Endothelial cell of umbilical vein (primary cell): ENCODE measurements at regions not wholly inside any gene's neighbourhood (a gene's known extent, or its start where the extent isn't known, plus 50 kb on each side); places are given as distances from the start of the nearest gene placed in this dataset.

Experiments used
- BruUV-seq: library from RNA; stranded (reverse); fragments of 400-500 nt; replicated peaks from 2 replicates; lab custom pipeline; 2021; lab: Mats Ljungman, UMichigan
- CTCF ChIA-PET: fragments of 300-600, 350-600 bp; sonication (Branson Sonifier 250); formaldehyde crosslinking; loops from one replicate; lab custom pipeline; 2021; ENCODE audit warnings: antibody characterized with exemption, inconsistent platforms; lab: Charles Lee
- POLR2A ChIA-PET: fragments of 300-600, 350-600 bp; sonication (Branson Sonifier 250); formaldehyde crosslinking; loops from one replicate; lab custom pipeline; 2021; ENCODE audit warnings: antibody characterized with exemption, inconsistent platforms; lab: Charles Lee
- DNase-seq: peaks from one replicate; pipeline ENCODE4 v3.0.0-alpha.2; 2011; ENCODE audit warnings: low read depth, low spot score
- FAIRE-seq: peaks from 2 replicates; lab custom pipeline; 2011; peaks lifted over from hg19 to GRCh38; lab: Jason Lieb, UNC
- H2AFZ ChIP-seq: 2 replicates; pipeline ENCODE4 v1.6.0; 2012; ENCODE audit warnings: low read depth, low read length, control low read depth, inconsistent platforms
- H3K27ac ChIP-seq: 2 replicates; pipeline ENCODE4 v1.5.1; 2011; ENCODE audit warnings: low read depth, mild to moderate bottlenecking, control low read depth, low read length, moderate library complexity; ENCODE audit not compliant: insufficient read depth
- H3K27me3 ChIP-seq, 2 experiments: 2 replicates each; pipeline versions ENCODE4 v1.6.0 to v1.6.1; 2011; ENCODE audit warnings: low read length in 2 of 2, mixed read lengths in 1 of 2; ENCODE audit not compliant: control insufficient read depth in 2 of 2, insufficient read depth in 2 of 2
- H3K36me3 ChIP-seq, 2 experiments: 2 replicates in 1 of 2; 3 replicates in 1 of 2; pipeline ENCODE4 v1.5.1; 2011; ENCODE audit warnings: low read length in 2 of 2, mild to moderate bottlenecking in 1 of 2, moderate library complexity in 1 of 2; ENCODE audit not compliant: control insufficient read depth in 2 of 2, insufficient read depth in 2 of 2; ENCODE audit errors: extremely low read depth in 1 of 2
- H3K4me1 ChIP-seq: 3 replicates; pipeline ENCODE4 v1.5.1; 2011; ENCODE audit warnings: mild to moderate bottlenecking, low read length; ENCODE audit not compliant: control insufficient read depth, insufficient read depth; ENCODE audit errors: extremely low read depth
- H3K4me2 ChIP-seq: 2 replicates; pipeline ENCODE4 v1.6.1; 2011; ENCODE audit warnings: low read length, control low read depth, mixed read lengths; ENCODE audit not compliant: insufficient read depth
- H3K4me3 ChIP-seq, 3 experiments: fragments of 200-600 bp in 1 of 3; sonication (generic), shearing (Covaris generic) in 1 of 3; replicated peaks in 1 of 3; 2 replicates each; pipeline ENCODE4 v1.5.1; 2011 to 2016; ENCODE audit warnings: control low read depth in 3 of 3, low read length in 3 of 3, mild to moderate bottlenecking in 2 of 3, inconsistent platforms in 1 of 3, low read depth in 1 of 3, moderate library complexity in 1 of 3; ENCODE audit not compliant: insufficient read depth in 1 of 3
- H3K79me2 ChIP-seq: 2 replicates; pipeline ENCODE4 v1.6.0; 2012; ENCODE audit warnings: low read length, inconsistent platforms; ENCODE audit not compliant: control insufficient read depth, insufficient read depth
- H3K9ac ChIP-seq: replicated peaks from 2 replicates; pipeline ENCODE3; 2011; ENCODE audit warnings: low read length, control low read depth; ENCODE audit not compliant: insufficient read depth; ENCODE audit errors: extremely low read depth
- H3K9me1 ChIP-seq: replicated peaks from 3 replicates; pipeline ENCODE4 v1.6.0; 2011; ENCODE audit warnings: mild to moderate bottlenecking, low read length; ENCODE audit not compliant: control insufficient read depth, insufficient read depth; ENCODE audit errors: extremely low read depth
- H3K9me3 ChIP-seq: replicated peaks from 2 replicates; pipeline ENCODE4 v1.5.1; 2012; ENCODE audit warnings: low read length, inconsistent platforms; ENCODE audit not compliant: control insufficient read depth, insufficient read depth
- H4K20me1 ChIP-seq: replicated peaks from 2 replicates; pipeline ENCODE3; 2011; ENCODE audit warnings: mild to moderate bottlenecking, low read length; ENCODE audit not compliant: control insufficient read depth, insufficient read depth; ENCODE audit errors: extremely low read depth
- EZH2 ChIP-seq: IDR thresholded peaks from 2 replicates; pipeline ENCODE4 v1.6.1; 2012; ENCODE audit warnings: borderline replicate concordance, low read depth, mild to moderate bottlenecking, moderate library complexity, low read length, inconsistent platforms; ENCODE audit not compliant: severe bottlenecking
- FOS ChIP-seq: IDR thresholded peaks from 2 replicates; pipeline ENCODE4 v1.6.1; 2011; ENCODE audit warnings: mild to moderate bottlenecking, low read length, moderate library complexity, borderline replicate concordance; ENCODE audit not compliant: insufficient read depth
- GATA2 ChIP-seq: IDR thresholded peaks from 2 replicates; pipeline ENCODE4 v1.7.0; 2011; ENCODE audit warnings: low read depth, mild to moderate bottlenecking, moderate library complexity, mixed read lengths, low read length; ENCODE audit not compliant: insufficient read length, insufficient read depth
- JUN ChIP-seq: IDR thresholded peaks from 2 replicates; pipeline ENCODE4 v1.6.1; 2011; ENCODE audit warnings: borderline replicate concordance, low read depth; ENCODE audit not compliant: insufficient read length, insufficient read depth
- MYC ChIP-seq: IDR thresholded peaks from one replicate; pipeline ENCODE4 v1.6.1; 2011; ENCODE audit warnings: mild to moderate bottlenecking, low read depth, low read length
- POLR2A ChIP-seq: IDR thresholded peaks from 2 replicates; pipeline ENCODE4 v1.6.1; 2012; ENCODE audit warnings: low read depth, mild to moderate bottlenecking, control low read depth, low read length
- POLR2AphosphoS5 ChIP-seq: IDR thresholded peaks from 2 replicates; pipeline ENCODE4 v1.6.1; 2012; ENCODE audit warnings: low read depth, mild to moderate bottlenecking, control low read depth, low read length, moderate library complexity; ENCODE audit not compliant: insufficient read depth
- dilution Hi-C: fragments of 300-500 bp; cut with MboI; formaldehyde crosslinking; loops from one replicate; pipeline ENCODE4 v1.15.0; 2019; ENCODE audit warnings: low sequenced_read_pairs; ENCODE audit not compliant: extremely low pct_ligation_motif_present
- intact Hi-C: fragments of 100-400 bp; cut with micrococcal nuclease; formaldehyde crosslinking; loops from one replicate; pipeline ENCODE4 v1.10.0; 2022
- TF ChIP-seq, protein P1 (sequence below): IDR thresholded peaks from 2 replicates; pipeline ENCODE4 v1.6.1; 2011; ENCODE audit not compliant: insufficient read depth, insufficient read length
- TF ChIP-seq, protein P2 (sequence below), 2 donors: IDR thresholded peaks; 1 replicate in 1 of 2; 2 replicates in 1 of 2; pipeline ENCODE4 v1.5.1; 2011; ENCODE audit warnings: low read length in 2 of 2, mild to moderate bottlenecking in 2 of 2, moderate library complexity in 2 of 2, control low read depth in 1 of 2, inconsistent platforms in 1 of 2, low read depth in 1 of 2; ENCODE audit not compliant: insufficient read depth in 1 of 2; ENCODE audit errors: extremely low read depth in 1 of 2

DNA sequence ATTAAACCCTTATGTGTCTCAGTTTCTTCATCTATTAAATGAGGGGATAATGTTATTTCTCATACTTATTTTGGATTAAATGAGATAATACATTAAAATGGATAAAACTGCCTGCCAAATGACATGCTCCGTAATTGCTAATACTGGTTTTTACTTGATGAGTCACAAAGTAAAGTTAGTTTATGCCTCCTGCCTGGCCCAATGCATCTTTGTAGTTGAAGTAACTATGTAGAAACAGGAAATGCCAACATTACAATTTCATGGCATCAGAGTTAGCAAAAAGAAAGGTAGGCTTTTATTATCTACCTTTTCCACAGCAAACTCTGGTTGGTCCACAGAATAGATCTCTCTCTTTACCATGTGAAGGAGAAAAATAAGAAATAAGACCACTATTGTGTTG is 214.5 kb downstream of the TBX15 start:
- no peaks in the 10 kb centered on the region for H3K9me3 ChIP-seq
- no peaks in the 10 kb centered on the region for H3K9me1 ChIP-seq
- H3K27ac ChIP-seq, result no peak overlapping the region
- H3K9ac ChIP-seq, result no peak overlapping the region
- DNase-seq (no peak), FAIRE-seq (no peak)
- H3K79me2 ChIP-seq, result no peaks in the 10 kb centered on the region
- POLR2A ChIA-PET, result no interaction called here
- CTCF ChIA-PET, result no interaction called here
- H3K36me3 ChIP-seq, result no peaks in the 10 kb centered on the region
- no peaks in the 10 kb centered on the region for H3K27me3 ChIP-seq
- no peaks in the 10 kb centered on the region for H4K20me1 ChIP-seq
- no peak overlapping the region for H3K4me2 ChIP-seq
- H3K4me3 ChIP-seq, result no peak overlapping the region
- no peak overlapping the region for H2AFZ ChIP-seq
- H3K4me1 ChIP-seq, result no peaks in the 10 kb centered on the region
- intact Hi-C loops (no loop called here), dilution Hi-C loops (no loop called here)
- TF ChIP-seq POLR2AphosphoS5 (no peak), POLR2A (no peak), GATA2 (no peak), MYC (no peak), JUN (no peak), FOS (no peak), EZH2 (no peak)
- TF ChIP-seq, protein P1, sequence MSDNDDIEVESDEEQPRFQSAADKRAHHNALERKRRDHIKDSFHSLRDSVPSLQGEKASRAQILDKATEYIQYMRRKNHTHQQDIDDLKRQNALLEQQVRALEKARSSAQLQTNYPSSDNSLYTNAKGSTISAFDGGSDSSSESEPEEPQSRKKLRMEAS, result no peak
- TF ChIP-seq, protein P2, sequence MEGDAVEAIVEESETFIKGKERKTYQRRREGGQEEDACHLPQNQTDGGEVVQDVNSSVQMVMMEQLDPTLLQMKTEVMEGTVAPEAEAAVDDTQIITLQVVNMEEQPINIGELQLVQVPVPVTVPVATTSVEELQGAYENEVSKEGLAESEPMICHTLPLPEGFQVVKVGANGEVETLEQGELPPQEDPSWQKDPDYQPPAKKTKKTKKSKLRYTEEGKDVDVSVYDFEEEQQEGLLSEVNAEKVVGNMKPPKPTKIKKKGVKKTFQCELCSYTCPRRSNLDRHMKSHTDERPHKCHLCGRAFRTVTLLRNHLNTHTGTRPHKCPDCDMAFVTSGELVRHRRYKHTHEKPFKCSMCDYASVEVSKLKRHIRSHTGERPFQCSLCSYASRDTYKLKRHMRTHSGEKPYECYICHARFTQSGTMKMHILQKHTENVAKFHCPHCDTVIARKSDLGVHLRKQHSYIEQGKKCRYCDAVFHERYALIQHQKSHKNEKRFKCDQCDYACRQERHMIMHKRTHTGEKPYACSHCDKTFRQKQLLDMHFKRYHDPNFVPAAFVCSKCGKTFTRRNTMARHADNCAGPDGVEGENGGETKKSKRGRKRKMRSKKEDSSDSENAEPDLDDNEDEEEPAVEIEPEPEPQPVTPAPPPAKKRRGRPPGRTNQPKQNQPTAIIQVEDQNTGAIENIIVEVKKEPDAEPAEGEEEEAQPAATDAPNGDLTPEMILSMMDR (IDR thresholded peaks at IDR 0.05; ENCODE audit: extremely low read depth in 1 of 2, insufficient read depth in 1 of 2, low read depth in 1 of 2, low read length in 2 of 2), result no peak
- BruUV-seq, result no TSS peak
